Stimulated activated CD8-positive, alpha-beta memory T cell treated with anti-CD3 and anti-CD28 coated beads, Interleukin-2, amount 100 ng/mL, for 48 hours (primary cell): ENCODE measurements at regions not wholly inside any gene's neighbourhood (a gene's known extent, or its start where the extent isn't known, plus 50 kb on each side); places are given as distances from the start of the nearest gene placed in this dataset.
"Not testable (repeated sequence)": the region's sequence is repeated elsewhere in the genome, so short reads cannot be mapped to it uniquely, and the experiment has no call there.

Experiments used
- DNase-seq, 2 donors: peaks; one replicate each; pipeline ENCODE4 v3.0.0-alpha.2; 2020; ENCODE audit warnings: low read depth in 2 of 2

DNA sequence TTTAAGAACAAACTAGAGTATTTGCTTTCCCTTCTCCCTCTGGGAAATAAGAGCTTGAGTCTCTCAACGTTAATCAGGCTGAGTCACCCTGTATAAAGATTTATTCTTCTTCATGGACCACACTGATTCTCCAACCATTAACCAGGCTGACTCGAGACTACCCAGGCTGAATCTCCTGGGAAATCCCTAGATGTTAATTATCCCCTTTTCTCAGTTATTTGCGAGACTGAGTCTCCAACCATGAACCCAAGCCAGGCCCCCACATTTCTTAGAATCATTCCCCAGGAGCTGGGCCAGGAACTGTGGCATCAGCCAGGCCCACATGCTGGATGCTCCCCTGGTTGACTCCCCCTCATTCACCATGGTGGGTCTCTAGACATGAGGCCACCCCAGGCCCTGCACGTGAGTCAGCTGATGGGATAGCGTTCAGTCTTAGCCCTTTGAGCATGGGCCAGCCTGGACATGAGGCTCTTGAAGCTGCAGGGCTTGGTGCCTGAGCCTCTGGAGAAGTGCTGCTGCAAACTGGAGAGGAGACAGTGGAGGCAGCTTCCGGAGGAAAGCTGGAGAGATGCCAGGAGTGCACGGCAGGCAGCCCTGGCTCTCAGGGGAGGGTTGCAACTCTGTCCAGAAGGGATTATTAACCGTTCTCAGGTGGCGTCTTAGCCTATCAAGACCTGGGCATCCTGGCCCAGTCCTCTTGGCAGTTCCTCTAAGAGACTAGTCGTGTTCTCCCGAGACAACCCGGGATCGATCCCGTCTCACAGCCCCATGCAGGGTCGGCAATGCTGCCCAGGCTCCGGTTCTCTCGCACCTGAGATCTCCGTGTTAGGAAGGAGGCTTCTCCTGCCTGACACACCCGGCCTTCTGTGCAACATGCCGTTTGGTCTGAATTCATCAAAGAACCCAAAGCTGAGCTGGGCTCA is 296.6 kb downstream of the ADGRD1 start:
- no peak for DNase-seq

DNA sequence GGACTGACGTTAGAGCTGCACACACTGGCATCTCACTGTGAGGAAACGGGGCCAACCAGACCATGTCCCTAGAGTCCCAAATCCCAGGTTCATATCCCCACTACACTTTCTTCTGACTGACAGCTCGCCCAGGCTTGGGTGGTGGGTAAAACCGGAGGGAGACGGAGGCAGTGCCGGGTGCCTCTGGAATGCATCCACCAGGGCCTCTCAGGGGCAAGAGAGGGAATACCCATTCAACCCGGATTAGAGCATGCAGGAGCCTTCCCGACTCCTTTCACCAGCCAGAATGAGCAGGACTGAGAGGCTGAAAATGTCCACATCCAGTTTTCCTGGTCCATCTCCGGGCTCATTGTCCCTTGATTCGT is 297.2 kb downstream of the ADGRD1 start:
- DNase-seq, result no peak

DNA sequence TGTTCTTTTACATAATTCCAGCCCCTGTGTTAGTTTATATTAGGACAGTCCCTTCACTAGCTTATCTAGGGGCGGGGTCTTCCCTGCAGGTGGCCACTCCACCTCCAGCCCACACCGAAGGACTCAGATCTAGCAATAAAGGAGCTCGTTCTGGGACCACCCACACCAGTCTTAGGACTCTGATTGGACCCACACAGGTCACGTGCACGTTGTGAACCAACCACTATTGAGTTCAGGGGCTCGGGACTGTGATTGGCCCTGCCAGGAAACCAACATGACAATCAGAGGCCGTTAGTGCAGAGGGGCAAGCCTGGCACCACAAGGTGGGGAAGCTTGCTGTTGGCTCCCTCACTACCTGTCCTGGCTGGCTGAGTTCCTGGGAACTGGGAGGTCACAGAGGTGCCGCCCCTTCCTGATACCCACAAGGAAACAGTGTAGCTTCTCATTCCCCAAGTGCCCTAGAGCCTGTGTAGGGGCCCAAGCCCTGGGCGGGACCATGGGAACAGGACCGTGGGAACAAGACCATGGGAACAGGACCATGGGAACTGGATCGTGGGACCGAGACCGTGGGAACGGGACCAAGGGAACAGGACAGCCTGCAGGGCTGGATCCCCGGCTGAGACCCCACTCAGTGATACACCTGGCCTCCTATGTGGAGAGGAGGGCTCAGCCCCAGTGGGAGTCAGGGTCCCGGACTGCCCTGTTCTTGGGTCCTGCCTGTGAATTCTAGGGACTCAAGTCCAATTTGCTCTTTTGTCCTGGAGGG is 297.8 kb downstream of the ADGRD1 start:
- DNase-seq, result no peak

DNA sequence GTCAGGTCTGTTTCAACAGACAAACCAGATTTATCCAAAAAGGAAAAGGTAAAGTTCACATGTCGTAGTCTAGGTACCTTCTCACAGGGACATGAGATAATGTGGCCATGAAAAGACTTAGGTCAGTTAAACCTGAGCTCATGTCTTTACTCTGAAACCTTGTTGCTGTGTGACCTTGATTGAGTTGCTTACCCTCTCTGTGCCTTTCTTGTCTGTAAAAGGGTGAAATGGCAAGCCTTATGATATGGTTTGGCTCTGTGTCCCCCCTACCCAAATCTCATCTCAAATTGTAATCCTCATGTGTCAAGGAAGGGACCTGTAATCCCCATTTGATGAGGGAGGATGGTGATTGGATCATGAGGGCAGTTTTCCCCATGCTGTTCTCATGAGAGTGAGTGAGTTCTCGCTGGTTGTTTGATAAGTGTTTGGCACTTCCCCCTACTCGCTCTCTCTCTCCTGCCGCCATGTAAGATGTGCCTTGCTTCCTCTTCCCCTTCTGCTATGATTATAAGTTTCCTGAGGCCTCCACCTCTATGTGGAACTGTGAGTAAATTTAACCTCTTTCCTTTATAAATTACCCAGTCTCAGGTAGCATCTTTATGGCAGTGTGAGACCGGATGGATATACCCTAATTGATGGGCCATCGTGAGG is 299.8 kb downstream of the ADGRD1 start:
- no peak for DNase-seq

DNA sequence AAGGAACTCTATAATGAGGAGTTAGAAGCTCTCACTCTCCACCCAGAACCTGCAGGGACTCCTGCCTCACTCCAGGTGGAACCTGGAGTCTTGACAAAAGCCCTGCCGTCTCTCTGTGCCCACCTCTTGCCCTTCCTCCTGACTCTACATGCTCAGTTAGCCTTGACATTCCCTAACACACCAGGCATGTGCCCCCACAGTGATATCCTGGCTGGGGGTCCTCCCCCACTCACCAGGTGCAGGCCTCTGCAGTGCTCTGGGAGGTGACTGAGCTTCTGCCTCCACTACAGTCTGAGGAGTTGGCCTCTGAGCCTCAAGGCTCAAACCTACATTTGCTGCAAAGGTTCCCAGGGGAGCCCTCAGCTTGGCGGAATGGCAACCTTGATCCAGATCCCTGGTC is 300.7 kb downstream of the ADGRD1 start:
- DNase-seq, result no peak

DNA sequence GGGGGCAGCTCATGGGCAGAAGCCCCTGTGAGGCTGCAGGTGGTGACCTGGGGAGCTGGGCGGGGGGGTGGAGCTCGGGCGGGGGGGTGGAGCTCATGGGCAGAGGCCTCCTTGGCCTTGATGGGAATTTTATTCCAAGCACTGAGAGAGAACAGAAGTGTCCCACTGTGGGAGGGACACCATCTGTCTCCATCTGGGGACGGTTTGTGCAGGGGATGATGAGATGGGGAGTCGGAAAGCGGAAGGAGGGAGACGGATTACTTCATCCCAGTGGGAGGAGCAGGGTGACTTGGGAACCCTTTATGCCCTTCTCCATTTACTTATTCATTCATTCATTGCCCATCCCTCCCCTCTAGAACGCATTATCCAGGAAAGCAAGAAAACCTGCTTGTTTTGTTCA is 304.7 kb downstream of the ADGRD1 start:
- no peak for DNase-seq

DNA sequence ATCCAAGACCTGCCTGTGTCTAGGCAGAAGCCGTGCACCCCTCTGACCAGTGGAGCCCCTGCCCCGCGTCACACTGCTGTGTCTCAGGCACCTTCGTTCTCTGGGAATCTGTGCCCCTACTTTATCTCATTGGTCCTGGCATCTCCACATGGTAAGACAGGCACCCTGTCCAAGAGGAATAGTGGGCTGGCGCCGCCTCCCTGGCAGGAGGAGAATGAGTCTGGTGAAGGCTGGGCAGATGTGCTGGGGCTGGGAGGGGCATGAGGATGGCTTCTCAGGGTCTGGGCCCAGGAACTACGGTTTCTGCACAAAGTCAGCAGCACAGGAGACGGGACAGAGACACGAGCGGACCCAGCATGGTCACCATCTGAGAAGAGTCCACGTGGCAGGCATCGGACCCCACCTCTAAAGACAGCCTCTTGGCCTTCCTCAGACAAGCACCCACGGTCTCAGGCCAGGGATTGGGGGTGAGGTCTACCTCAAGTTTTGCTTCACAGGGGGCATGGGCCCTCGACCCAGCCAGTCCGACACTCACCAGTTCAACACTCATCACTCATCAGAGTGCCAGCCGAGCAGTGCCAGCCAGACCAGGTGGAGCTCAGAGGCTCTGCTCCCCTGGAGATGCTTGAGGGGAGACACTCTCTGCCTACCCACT is 306.7 kb downstream of the ADGRD1 start:
- DNase-seq, result no peak

DNA sequence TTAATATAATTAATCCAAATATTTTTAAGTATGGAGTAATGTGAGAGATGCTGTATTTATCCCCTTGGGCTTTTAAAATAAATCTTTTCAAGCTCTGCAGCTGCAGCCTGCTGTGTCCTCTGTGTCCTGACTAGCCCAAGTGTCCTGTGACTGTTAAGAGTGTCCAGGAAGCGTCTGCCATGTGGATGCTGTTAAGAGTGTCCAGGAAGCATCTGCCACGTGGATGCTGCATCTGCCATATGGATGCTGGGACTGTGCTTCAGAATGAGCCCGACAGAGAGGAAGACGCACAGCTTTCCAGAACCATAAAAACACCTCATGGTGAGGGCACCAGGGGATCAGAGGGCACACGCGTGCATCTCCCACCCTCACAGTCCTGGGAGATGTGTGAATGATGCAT is 307.2 kb downstream of the ADGRD1 start:
- DNase-seq, result no peak

DNA sequence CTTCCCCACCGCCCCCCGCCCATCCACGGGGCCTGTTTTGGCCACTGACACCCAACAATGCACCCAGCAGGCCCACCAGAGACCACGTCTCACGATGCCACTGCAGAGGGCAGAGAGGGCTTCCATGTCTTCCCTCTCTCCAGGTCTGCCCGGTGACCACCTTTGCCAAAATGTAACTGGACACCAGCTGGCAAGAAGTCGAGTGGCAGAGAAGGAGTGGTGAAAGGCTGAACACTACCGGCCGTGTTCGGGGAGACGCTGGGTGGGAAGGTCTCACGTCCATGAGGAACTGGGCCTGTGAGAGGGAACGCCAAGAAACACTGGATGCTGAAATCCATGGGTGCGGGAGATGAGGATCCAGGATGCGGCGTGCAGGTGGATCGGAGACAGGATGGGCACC is 308.2 kb downstream of the ADGRD1 start:
- DNase-seq, result no peak

DNA sequence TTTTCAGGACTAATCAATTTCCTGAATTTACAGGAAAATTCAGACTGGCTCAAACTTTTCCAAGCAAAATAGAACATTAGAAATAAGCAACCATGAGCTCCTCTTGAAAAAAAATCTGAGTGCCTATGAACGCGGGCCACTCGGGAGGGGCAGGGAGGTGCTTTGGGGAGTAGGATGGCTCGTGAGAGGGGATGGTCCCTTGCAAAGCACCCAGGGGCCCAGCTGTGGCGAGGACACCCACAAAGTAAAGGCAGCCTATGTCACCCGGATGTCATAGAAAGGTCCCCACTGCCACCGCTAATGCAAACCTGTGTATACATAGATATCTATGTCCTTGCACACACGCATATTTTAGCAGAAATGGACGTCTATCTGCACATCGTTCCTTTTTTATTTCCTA is 309.9 kb downstream of the ADGRD1 start:
- DNase-seq, result no peak

DNA sequence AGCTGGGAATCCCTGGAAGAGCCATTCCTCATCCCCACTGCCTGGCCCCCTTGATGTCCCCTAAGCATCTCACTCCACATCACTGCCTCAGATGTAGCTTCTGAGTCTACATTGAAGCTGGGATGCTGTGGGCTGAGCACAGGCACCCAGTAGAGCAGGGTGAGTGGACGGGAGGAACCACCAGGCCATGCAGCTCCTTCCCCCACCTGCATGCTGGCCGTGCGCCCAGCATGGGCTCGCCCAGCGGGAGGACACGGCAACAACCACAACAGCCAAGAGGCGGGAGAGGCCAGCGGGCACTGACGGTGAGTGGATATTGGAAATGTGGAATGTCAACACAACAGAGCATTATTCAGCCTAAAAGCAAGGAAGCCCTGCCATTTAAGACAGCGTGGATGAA is 310.9 kb downstream of the ADGRD1 start:
- no peak for DNase-seq

DNA sequence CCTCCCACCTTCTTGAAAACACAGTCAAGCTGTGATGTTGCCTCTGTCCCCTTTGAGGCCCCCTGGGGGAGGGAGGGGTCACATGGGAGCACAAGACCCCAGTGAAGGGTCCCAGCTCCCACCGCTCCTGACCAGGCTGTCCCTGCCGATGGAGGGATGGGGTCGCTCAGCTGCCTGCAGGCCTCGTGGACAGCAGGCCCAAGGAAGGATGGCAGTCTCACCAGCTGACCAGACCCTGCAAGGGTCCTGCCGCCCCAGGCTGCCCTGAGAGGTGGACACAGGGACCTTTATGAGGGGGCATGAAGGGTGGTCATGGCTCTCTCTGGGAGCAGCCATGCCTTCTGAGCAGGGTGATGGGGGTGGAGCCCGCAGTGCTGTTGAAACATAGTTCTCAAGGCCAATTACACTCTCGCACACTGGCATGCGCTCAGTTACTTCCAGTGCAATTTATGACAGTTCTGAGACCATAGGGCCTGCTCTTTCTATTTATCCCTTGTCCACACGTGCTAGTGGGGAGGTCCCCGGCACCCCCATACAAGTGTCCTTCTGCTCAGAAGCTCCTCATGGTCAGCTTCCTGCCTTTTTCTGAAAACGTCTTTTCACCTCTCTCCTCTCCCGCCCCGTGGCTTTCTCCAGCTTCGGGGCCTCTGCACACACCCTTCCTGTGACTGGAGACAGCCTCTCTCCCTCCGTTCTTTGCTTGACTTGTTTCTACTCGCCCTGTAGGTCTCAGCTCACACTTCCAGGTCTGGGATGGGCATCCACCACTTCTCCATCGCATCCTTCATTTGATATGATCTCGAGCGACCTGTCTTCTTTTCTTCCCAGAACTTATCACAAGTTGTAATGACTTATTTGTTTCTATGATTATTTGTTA is 313.1 kb downstream of the ADGRD1 start:
- no peak for DNase-seq

DNA sequence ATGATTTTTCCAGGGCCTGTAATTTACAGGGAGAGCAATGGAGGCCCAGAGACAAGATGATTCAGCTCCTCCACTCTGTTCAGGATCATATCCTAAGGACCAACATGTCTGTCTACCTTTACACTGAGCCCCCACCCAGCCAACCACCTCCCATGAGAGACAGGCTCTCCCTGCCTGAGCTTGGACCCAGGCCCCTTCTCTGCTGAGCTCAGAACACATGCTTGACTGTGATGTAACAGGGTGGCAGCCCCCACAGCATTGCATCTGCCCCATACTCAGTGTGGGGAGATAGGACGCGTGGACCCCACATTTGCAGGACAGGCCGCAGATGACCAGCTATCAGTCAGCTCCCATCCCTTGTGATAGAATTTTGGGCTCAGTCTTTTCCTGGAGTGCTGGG is 313.9 kb downstream of the ADGRD1 start:
- DNase-seq, result no peak

DNA sequence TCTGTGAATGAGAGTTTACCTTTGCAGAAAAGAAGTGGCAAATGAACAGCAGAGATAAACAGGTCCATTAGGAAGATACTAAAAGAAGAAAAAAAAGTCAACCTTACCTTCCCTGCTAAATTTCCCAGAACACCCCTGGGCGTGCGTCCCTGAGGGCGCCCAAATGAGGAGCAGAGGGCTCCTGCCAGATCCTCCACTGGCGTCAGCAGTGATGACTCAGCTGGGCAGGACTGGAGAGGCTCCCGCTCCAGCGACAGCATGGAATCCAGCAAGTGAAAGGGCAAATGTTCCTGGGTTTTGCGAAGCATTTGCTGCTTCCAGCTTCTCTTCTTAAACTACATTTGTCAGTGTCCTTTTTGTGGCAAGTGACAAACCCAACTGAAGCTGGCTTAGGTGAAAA is 314.4 kb downstream of the ADGRD1 start:
- DNase-seq, result not testable (repeated sequence)

DNA sequence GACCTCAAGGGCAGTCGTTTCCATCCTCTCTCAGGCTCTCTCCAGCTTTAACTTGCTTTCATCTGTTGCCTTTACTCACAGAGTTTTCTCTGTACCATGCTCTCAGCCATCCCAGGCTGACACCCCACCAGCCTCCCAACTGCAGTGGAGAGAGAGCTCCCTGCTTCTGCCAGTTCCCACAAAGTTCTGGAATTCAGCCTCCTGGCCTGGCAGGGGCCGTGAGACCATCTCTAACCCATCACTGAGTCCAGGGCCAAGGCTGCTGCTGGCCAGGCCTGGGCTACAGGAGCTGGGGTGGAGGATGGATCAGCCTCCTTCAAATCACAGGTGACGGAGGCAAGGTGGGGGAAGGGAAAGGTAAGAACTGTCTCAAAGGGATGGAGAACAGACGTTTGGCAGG is 314.9 kb downstream of the ADGRD1 start:
- not testable (repeated sequence) for DNase-seq

DNA sequence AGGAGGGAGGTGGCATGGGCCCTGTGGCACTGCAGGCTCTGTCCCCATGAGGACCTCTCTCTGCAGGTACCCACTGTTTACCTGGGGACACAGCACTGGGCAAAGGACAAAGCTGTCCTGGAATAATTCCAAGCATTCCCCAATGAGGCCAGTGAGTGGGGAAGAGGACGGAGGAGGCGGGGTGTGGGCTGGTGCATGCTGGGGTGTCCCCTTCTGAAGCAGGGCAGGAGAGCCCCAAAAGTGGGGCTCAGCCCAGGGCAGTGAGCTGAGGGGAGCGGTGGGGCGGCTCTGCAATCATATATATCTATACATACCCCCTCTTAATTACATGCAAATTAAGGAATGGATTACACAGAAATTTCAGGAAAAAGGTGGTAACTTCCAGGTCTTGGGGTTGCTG is 315.8 kb downstream of the ADGRD1 start:
- DNase-seq, result no peak

DNA sequence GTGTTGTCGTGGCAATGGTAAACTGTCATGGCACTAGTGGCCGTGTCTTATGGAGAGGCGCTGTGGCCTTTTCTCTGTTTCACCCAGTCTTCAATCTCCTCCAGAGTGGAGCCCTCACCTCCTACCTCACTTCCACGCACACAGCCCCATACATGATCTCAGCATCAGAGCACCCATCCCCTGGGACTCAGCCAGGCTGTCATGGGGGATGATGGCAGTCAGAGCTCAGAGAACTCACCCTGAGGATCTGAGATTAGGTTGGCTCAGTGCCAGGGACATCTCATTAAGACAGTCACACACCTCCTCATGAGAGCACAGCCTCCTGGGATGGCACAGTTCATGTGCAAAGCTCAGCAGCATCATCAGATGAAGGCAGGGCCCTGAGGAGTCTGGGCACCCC is 316.3 kb downstream of the ADGRD1 start:
- DNase-seq, result not testable (repeated sequence)

DNA sequence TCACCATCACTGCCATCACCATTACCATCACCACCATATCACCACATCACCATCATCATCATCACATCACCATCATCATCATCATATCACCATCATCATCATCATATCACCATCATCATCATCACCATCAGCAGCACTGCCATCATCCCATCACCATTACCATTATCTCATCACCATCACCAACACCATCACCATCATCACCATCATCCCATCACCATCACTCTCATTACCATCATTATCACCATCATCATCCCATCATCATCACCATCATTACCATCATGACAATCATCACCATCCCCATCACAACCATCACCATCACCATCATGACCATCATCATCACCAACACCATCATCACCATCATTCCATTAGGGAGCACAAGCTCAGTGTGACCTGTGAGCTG is 318.0 kb downstream of the ADGRD1 start:
- DNase-seq, result no peak

DNA sequence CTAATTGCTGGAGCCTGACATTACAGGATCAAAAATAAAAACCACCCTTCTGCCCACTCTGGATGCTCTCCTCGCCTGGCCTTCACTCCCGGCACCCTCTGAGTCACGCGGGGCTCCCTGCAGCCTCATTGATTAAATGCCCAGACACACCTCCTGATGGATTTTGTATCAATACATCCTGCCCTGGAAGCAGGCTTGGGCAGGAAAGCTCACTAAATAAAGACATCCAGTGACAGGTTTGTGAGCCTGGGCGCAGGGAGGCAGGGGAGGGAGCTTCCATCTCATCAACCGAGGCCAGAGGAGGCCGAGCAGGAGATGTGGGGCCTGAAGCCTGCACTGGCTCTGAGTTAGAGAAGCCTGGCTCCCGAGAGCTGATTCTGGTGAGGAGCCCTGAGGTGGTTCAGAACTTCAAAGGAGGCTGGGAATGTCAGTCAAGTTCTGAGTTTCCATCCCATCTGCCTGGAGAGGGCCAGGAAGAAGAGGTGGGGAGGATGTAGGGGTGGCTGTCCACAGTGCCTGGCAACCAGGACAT is 318.6 kb downstream of the ADGRD1 start:
- DNase-seq, result not testable (repeated sequence)

DNA sequence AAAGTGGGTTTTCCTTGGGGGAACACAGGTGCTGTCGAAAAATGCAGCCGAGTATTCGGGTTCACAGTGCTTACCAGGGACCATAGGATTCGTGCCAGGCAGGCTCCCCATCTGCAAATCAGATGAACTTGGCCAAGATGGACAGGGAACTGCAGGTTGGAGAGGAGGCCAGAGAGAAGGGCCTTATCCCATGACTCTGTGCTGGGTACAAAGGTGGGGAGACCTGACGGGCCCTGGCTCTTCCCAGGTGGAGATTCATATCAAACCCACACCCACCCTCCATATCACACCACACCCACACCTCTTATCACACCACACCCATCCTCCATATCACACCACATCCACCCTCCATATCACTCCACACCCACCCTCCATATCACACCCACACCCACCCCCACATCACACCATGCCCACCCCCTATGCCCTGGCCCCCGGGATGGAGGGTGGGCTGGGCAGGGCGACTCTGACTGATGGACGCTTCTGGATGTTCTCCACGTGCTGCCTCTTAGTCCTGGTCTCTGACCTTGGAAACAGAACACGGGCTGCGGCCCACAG is 319.7 kb downstream of the ADGRD1 start:
- DNase-seq, result no peak

DNA sequence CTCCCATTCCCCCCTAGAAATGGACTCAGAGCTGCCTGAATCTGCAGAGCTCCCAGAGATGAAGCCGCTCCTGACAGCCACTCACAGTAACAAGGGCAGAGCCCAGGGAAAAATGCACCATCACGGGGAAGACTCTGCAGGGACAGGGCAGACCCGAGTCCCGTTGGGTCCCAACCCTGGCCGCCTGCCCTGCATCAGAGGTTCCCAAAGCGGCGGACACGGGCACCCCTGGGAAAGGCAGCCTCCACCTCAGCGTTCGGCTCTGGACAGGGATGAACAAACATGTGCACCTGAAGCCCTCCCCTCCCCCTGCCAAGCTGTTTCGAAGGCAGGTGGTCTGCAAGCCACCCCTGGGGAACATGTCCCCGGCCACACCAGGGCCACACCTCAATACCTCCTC is 320.4 kb downstream of the ADGRD1 start:
- no peak for DNase-seq
